ENCODE measurements at regions not wholly inside any gene's neighbourhood (a gene's known extent, or its start where the extent isn't known, plus 50 kb on each side); places are given as distances from the start of the nearest gene placed in this dataset.
"Not testable (repeated sequence)": the region's sequence is repeated elsewhere in the genome, so short reads cannot be mapped to it uniquely, and the experiment has no call there.

GRCh38 chr1:188812153-188812552 is 1665.5 kb downstream of the BRINP3 start:
- not testable (repeated sequence) for DNase-seq

GRCh38 chr1:188812836-188813573 is 1664.7 kb downstream of the BRINP3 start:
- not testable (repeated sequence) for DNase-seq

DNA sequence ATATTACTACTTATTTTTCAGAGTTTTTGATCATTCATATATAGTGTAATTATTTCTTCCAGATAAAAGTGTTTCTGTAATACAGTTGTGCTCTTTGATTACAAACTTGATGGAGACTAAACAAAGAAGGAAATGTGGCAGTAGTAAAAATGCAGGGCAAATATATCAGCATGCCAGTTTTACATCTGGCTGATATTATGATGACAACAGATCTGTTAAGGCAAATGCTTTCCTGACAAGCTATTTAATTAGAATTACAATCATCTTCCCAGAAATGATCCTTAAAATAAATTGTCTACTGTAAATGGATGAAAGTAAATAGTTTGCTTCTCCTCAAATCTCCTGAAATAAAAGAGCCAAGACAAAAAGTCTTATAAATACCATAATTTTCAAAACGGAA is 1659.8 kb downstream of the BRINP3 start:
- DNase-seq, result no peak

DNA sequence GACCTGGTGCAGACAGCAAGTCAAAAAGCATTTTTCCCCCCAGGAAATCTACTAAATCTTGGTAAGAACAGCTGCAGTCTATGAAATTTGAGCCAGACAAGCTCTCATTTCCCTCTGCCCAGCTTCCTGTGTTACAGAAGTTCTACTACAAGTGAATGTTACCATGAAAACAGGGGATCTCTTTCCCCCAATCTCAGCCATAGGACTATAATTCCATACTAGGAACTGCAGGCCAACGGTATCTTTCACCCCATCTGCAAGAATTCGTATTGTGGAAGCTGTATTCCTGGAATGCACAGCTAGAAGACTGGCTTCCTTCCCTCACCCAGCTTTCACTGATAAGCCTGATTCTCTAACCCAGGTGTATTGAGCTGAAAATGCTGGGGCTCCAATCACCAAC is 1655.4 kb downstream of the BRINP3 start:
- DNase-seq, result no peak

DNA sequence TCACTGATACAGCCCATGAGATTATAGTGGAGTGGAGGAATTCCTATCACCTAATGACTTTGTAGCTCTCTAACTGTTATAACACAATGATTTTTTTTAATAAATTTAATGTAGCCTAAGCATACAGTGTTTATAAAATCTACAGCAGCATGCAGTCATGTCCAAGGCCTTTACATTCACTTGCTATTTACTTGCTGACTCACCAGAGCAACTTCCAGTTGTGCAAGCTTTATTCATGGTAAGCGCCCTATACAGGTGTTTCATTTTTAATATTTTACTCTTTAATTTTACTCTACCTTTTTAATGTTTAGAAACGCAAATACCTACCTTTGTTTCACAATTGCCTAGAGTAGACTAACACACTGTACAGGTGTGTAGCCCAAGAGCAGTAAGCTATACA is 1652.2 kb downstream of the BRINP3 start:
- DNase-seq, result no peak

- no peak for DNase-seq
Observed at GRCh38 chr1:188826800-188827199, 1650.9 kb downstream of the BRINP3 start.

DNA sequence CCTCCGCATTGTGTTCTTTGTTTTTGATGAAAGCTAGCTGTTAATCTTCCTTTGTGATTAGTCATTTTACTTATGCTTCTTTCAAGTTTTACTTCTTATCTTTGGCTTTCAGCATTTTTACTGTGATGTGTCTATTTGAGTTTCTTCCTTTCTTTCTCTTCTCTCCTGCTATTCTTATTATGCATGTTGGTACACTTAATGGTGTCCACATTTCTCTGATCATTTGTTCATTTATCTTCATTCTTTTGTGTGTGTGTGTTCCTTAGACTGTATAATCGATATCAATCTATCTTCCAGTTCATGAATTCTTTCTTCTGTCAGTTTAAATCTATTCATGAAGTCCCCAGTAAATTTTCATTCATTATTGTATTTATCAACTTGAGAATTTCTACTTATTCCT is 1650.3 kb downstream of the BRINP3 start:
- no peak for DNase-seq

DNA sequence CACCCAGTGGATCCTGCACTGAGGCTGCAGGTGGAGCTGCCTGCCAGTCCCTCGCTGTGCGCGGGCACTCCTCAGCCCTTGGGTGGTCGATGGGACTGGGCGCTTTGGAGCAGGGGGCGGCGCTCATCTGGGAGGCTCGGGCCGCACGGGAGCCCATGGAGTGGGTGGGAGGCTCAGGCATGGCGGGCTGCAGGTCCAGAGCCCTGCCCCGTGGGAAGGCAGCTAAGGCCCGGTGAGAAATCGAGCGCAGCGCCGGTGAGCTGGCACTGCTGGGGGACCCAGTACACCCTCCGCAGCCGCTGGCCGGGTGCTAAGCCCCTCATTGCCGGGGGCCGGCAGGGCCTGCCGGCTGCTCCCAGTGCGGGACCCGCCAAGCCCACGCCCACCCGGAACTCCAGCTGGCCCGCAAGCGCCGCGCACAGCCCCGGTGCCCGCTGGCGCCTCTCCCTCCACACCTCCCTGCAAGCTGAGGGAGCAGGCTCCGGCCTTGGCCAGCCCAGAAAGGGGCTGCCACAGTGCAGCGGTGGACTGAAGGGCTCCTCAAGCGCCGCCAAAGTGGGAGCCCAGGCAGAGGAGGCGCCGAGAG is 1636.5 kb downstream of the BRINP3 start:
- DNase-seq, result not testable (repeated sequence)

GRCh38 chr1:188846468-188846867 is 1631.2 kb downstream of the BRINP3 start:
- DNase-seq, result no peak

- DNase-seq, result no peak
Observed at GRCh38 chr1:188857526-188858087, 1620.1 kb downstream of the BRINP3 start.

- DNase-seq, result no peak
Observed at GRCh38 chr1:188867614-188868013, 1610.0 kb downstream of the BRINP3 start.

GRCh38 chr1:188871164-188871563 is 1606.5 kb downstream of the BRINP3 start:
- DNase-seq, result no peak

- DNase-seq, result no peak
Observed at GRCh38 chr1:188872376-188872775, 1605.3 kb downstream of the BRINP3 start.

DNA sequence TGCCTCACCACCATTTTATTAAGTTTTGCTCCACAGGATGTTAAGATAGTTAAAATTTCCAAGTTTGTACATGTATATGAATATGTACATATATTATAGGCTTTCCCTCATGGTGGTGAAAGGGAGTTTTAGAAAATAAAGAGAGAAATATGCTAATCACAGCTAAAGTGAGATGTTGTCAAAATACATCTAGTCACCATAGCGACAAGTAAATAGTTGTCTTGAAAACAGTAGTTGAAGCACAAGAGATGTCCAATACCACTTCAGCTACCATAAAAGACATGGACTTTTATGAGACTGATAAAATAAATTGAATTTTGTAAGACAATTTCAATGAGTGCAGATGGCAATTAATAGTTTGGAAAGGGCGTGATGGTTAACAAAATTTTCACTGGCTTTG is 1600.0 kb downstream of the BRINP3 start:
- DNase-seq, result no peak

GRCh38 chr1:188888386-188888785 is 1589.3 kb downstream of the BRINP3 start:
- DNase-seq, result no peak

GRCh38 chr1:188889166-188889565 is 1588.5 kb downstream of the BRINP3 start:
- DNase-seq, result no peak

GRCh38 chr1:188891958-188892357 is 1585.7 kb downstream of the BRINP3 start:
- no peak for DNase-seq

- no peak for DNase-seq
Observed at GRCh38 chr1:188895611-188896010, 1582.1 kb downstream of the BRINP3 start.

GRCh38 chr1:188903241-188903640 is 1574.4 kb downstream of the BRINP3 start:
- no peak for DNase-seq

- DNase-seq, result no peak
Observed at GRCh38 chr1:188904201-188904600, 1573.5 kb downstream of the BRINP3 start.

- DNase-seq, result no peak
Observed at GRCh38 chr1:188906921-188907641, 1570.6 kb downstream of the BRINP3 start.

DNA sequence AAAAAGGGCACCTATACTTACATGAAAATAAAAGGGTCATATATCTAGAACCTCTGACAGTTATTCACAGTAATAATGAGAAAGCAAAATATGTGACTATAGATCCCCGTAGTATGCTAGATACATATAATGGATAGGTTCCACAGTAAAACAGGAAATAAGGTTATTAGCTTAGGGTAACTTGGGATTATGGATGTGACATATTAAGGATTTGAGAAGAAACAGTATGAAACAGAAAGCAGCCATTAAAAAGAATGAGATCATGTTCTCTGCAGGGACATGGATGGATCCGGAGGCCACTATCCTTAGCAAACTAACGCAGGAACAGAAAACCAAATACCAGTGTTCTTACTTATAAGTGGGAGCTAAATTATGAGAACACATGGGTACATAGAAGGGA is 1547.3 kb downstream of the BRINP3 start:
- DNase-seq, result no peak

DNA sequence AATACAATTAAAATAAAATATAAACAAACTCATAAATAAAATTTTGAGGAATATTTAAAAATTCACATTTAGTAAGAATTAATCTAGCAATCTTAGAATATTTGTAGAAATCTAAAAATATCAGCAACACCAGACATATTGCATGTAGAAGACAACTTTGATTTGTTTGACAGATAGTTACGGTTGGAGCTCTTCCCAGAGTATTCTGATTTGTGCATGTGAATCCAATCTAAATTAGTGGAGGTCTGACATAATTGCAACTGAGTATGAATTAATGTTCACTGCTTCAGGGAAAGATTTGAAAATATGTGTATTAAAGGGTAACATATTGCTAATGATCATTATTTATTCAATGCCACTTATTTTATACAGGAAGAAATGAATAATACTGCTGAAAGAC is 1546.2 kb downstream of the BRINP3 start:
- DNase-seq, result no peak
